ENCODE measurements at regions not wholly inside any gene's neighbourhood (a gene's known extent, or its start where the extent isn't known, plus 50 kb on each side); places are given as distances from the start of the nearest gene placed in this dataset.

DNA sequence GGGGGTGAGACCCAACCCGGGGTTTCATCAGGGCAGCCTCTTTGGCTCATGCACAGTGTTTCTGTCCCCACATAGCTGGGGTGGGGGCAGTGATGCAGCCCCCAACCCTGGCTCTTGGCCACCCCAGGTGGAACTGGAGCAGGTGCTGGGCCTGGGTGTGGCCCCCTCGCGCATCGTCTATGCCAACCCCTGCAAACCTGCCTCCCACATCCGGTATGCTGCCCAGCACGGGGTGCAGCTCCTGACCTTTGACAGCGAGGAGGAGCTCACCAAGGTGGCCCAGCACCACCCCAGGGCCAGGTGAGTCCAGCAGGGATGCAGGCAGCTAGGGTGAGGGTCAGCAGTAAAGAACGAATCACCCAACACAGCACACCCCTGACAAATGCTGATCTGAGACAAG is 72.3 kb upstream of the TINAGL1 start:
- Histone ChIP-seq H4K20me1 (ENCODE audit: low read length) (no peaks in the 10 kb centered on the region), H3K4me3 (ENCODE audit: low read length) (no peak overlapping the region), H3K27me3 (ENCODE audit: low read length) (no peaks in the 10 kb centered on the region), H3K9me3 (ENCODE audit: low read length) (no peaks in the 10 kb centered on the region), H3K27ac (ENCODE audit: low read length) (no peak overlapping the region), H3K4me1 (ENCODE audit: insufficient read depth, low read length) (no peaks in the 10 kb centered on the region), H3K79me2 (ENCODE audit: low read length) (no peaks in the 10 kb centered on the region), H3F3A (ENCODE audit: low read length, unreplicated experiment) (no peaks in the 10 kb centered on the region), H3K4me2 (ENCODE audit: low read length) (no peak overlapping the region), H3K9ac (ENCODE audit: low read length) (no peak overlapping the region), H3K9me2 (replicated peaks; ENCODE audit: low read length) (no peaks in the 10 kb centered on the region), H2AFZ (ENCODE audit: low read length) (no peak overlapping the region), H3K36me3 (ENCODE audit: low read depth, low read length) (no peaks in the 10 kb centered on the region)
- no peak for ATAC-seq
- no TSS peak for BruUV-seq (replicated peaks)
- TF ChIP-seq, protein P1, sequence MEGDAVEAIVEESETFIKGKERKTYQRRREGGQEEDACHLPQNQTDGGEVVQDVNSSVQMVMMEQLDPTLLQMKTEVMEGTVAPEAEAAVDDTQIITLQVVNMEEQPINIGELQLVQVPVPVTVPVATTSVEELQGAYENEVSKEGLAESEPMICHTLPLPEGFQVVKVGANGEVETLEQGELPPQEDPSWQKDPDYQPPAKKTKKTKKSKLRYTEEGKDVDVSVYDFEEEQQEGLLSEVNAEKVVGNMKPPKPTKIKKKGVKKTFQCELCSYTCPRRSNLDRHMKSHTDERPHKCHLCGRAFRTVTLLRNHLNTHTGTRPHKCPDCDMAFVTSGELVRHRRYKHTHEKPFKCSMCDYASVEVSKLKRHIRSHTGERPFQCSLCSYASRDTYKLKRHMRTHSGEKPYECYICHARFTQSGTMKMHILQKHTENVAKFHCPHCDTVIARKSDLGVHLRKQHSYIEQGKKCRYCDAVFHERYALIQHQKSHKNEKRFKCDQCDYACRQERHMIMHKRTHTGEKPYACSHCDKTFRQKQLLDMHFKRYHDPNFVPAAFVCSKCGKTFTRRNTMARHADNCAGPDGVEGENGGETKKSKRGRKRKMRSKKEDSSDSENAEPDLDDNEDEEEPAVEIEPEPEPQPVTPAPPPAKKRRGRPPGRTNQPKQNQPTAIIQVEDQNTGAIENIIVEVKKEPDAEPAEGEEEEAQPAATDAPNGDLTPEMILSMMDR (conservative IDR thresholded peaks at IDR 0.05; ENCODE audit: low read depth, low read length) = no peak
- TF ChIP-seq EZH2 (IDR thresholded peaks at IDR 0.05; ENCODE audit: low read length, unreplicated experiment) = no peak
- TF ChIP-seq EZH2phosphoT487 (IDR thresholded peaks at IDR 0.05; ENCODE audit: borderline replicate concordance, low read length) = no peak
- CTCF ChIA-PET = no interaction called here
- intact Hi-C loops (cut with micrococcal nuclease) = no loop called here
- POLR2A ChIA-PET (ENCODE audit: unreplicated experiment) = no interaction called here
- DNase-seq = no peak

GRCh38 chr1:31505911-31506497 is 70.3 kb upstream of the TINAGL1 start:
- ATAC-seq = peak; percentile 32; the same call in 1 of the 2 replicates
- no peaks in the 10 kb centered on the region for H3K79me2 ChIP-seq (ENCODE audit: low read length)
- H3K9me2 ChIP-seq (replicated peaks; ENCODE audit: low read length) = no peaks in the 10 kb centered on the region
- no peak overlapping the region for H2AFZ ChIP-seq (ENCODE audit: low read length)
- H3K4me3 ChIP-seq (ENCODE audit: low read length) = no peak overlapping the region
- no peaks in the 10 kb centered on the region for H3K9me3 ChIP-seq (ENCODE audit: low read length)
- no peak overlapping the region for H3K4me2 ChIP-seq (ENCODE audit: low read length)
- no TSS peak for BruUV-seq (replicated peaks)
- H3K36me3 ChIP-seq (ENCODE audit: low read depth, low read length) = no peaks in the 10 kb centered on the region
- intact Hi-C loops (cut with micrococcal nuclease) = no loop called here
- no peaks in the 10 kb centered on the region for H3K27me3 ChIP-seq (ENCODE audit: low read length)
- H3K9ac ChIP-seq (ENCODE audit: low read length) = no peak overlapping the region
- H3K4me1 ChIP-seq (ENCODE audit: insufficient read depth, low read length) = peaks cover 6% of the 10 kb centered on the region
- POLR2A ChIA-PET (ENCODE audit: unreplicated experiment) = no interaction called here
- TF ChIP-seq EZH2 (IDR thresholded peaks at IDR 0.05; ENCODE audit: low read length, unreplicated experiment) (no peak), EZH2phosphoT487 (IDR thresholded peaks at IDR 0.05; ENCODE audit: borderline replicate concordance, low read length) (no peak)
- TF ChIP-seq, protein P1 (conservative IDR thresholded peaks at IDR 0.05; ENCODE audit: low read depth, low read length) = no peak
- peak; percentile 44 for DNase-seq
- H3K27ac ChIP-seq (ENCODE audit: low read length) = no peak overlapping the region
- H3F3A ChIP-seq (ENCODE audit: low read length, unreplicated experiment) = no peaks in the 10 kb centered on the region
- CTCF ChIA-PET = no interaction called here
- no peaks in the 10 kb centered on the region for H4K20me1 ChIP-seq (ENCODE audit: low read length)

DNA sequence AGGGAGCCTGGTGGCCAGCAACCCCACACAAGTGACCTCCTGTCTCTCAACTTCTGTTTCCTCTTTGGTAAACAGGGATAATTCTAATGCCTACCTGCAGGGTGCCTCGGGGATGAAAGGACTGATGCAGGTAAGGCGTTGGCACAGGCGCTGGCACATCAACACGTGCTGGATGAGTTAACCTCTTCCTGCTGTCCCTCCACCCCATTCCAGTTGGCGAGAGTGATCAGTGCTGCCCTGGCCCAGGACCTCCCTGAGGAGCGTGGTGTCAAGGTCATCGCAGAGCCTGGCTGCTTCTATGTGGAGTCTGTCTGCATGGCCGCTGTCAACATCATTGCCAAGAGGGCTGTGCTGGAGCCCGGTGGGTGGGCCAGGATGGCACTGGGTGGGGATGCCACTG is 69.1 kb upstream of the TINAGL1 start:
- no peak overlapping the region for H2AFZ ChIP-seq (ENCODE audit: low read length)
- no peaks in the 10 kb centered on the region for H3K27me3 ChIP-seq (ENCODE audit: low read length)
- H3K4me1 ChIP-seq (ENCODE audit: insufficient read depth, low read length) = peaks cover 10% of the 10 kb centered on the region
- H3K9ac ChIP-seq (ENCODE audit: low read length) = no peak overlapping the region
- DNase-seq (no peak), ATAC-seq (no peak)
- BruUV-seq (replicated peaks) = no TSS peak
- H3K9me2 ChIP-seq (replicated peaks; ENCODE audit: low read length) = no peaks in the 10 kb centered on the region
- ChIA-PET CTCF (no interaction called here), POLR2A (ENCODE audit: unreplicated experiment) (no interaction called here)
- no peak overlapping the region for H3K4me2 ChIP-seq (ENCODE audit: low read length)
- no peak for TF ChIP-seq EZH2phosphoT487 (IDR thresholded peaks at IDR 0.05; ENCODE audit: borderline replicate concordance, low read length)
- no peak for TF ChIP-seq EZH2 (IDR thresholded peaks at IDR 0.05; ENCODE audit: low read length, unreplicated experiment)
- TF ChIP-seq, protein P1 (conservative IDR thresholded peaks at IDR 0.05; ENCODE audit: low read depth, low read length) = no peak
- H3K4me3 ChIP-seq (ENCODE audit: low read length) = no peak overlapping the region
- intact Hi-C loops (cut with micrococcal nuclease) = no loop called here
- no peaks in the 10 kb centered on the region for H3K79me2 ChIP-seq (ENCODE audit: low read length)
- no peak overlapping the region for H3K27ac ChIP-seq (ENCODE audit: low read length)
- H3K9me3 ChIP-seq (ENCODE audit: low read length) = no peaks in the 10 kb centered on the region
- no peaks in the 10 kb centered on the region for H3F3A ChIP-seq (ENCODE audit: low read length, unreplicated experiment)
- no peaks in the 10 kb centered on the region for H4K20me1 ChIP-seq (ENCODE audit: low read length)
- H3K36me3 ChIP-seq (ENCODE audit: low read depth, low read length) = no peaks in the 10 kb centered on the region

Measured in PC-3 (cell line).